ENCODE measurements at regions not wholly inside any gene's neighbourhood (a gene's known extent, or its start where the extent isn't known, plus 50 kb on each side); places are given as distances from the start of the nearest gene placed in this dataset.

DNA sequence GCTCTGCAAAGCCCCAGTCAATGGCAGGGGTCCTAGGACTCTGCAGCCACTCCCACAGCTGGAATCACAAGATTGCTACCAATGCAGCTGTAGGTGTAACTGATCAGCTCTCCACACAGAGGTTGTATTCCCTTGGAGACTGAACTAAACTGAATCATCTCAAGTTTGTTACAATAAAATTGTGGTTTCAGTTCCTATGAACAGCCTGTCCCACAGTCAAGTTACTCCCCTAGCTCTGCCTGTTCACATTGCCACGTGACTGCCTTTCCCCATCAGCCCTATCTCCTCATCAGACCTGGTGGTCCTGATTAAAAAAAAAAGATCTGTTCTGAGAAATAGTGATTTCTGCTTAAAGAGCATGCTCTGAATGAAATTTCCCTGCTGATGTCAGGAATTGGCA, 287.9 kb upstream of the NBEA start (continued):
- TF ChIP-seq ZNF521 (tag by site-specific recombination; IDR thresholded peaks at IDR 0.05) (no peak), OVOL3 (tag by site-specific recombination; IDR thresholded peaks at IDR 0.05) (no peak), ZNF768 (tag by site-specific recombination; IDR thresholded peaks at IDR 0.05) (no peak), IKZF3 (tag by site-specific recombination; IDR thresholded peaks at IDR 0.05) (no peak), ZNF555 (tag by site-specific recombination; conservative IDR thresholded peaks at IDR 0.05) (no peak), ZNF660 (tag by site-specific recombination; IDR thresholded peaks at IDR 0.05) (no peak), EGR2 (tag by site-specific recombination; IDR thresholded peaks at IDR 0.05; ENCODE audit: low read depth) (no peak), ELK4 (IDR thresholded peaks at IDR 0.05; ENCODE audit: borderline replicate concordance, low read depth, low read length) (no peak)

GRCh38 chr13:34654647-34655046, 287.4 kb upstream of the NBEA start:
- CTCF ChIA-PET: interaction anchor here (0.7 kb wide), 1 partner anchor 845 kb away, joined by 3 read pairs; no protein-coding TSS in a partner anchor
- no peak for TF ChIP-seq ELK4 (IDR thresholded peaks at IDR 0.05; ENCODE audit: borderline replicate concordance, low read depth, low read length)
- no peak for TF ChIP-seq ZIC2 (tag by site-specific recombination; IDR thresholded peaks at IDR 0.05)
- TF ChIP-seq KLF8 (tag by site-specific recombination; IDR thresholded peaks at IDR 0.05): no peak
- TF ChIP-seq ZNF621 (tag by site-specific recombination; IDR thresholded peaks at IDR 0.05): no peak
- no peak for TF ChIP-seq ZNF561 (tag by site-specific recombination; IDR thresholded peaks at IDR 0.05; ENCODE audit: borderline replicate concordance)
- no peak for TF ChIP-seq ZNF404 (tag by site-specific recombination; IDR thresholded peaks at IDR 0.05)
- no peak for TF ChIP-seq ZBTB7A (tag by site-specific recombination; IDR thresholded peaks at IDR 0.05; ENCODE audit: low read depth)
- no peak for TF ChIP-seq HOXC10 (CRISPR knock-in tag; IDR thresholded peaks at IDR 0.05)
- TF ChIP-seq, protein P1, sequence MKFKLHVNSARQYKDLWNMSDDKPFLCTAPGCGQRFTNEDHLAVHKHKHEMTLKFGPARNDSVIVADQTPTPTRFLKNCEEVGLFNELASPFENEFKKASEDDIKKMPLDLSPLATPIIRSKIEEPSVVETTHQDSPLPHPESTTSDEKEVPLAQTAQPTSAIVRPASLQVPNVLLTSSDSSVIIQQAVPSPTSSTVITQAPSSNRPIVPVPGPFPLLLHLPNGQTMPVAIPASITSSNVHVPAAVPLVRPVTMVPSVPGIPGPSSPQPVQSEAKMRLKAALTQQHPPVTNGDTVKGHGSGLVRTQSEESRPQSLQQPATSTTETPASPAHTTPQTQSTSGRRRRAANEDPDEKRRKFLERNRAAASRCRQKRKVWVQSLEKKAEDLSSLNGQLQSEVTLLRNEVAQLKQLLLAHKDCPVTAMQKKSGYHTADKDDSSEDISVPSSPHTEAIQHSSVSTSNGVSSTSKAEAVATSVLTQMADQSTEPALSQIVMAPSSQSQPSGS (tag by site-specific recombination; IDR thresholded peaks at IDR 0.05; ENCODE audit: low read depth): no peak
- no peak for TF ChIP-seq SETDB1 (IDR thresholded peaks at IDR 0.05; ENCODE audit: insufficient read length, low read length)
- TF ChIP-seq FEZF1 (tag by site-specific recombination; IDR thresholded peaks at IDR 0.05): no peak
- no peak for TF ChIP-seq GLI4 (tag by site-specific recombination; IDR thresholded peaks at IDR 0.05)
- Histone ChIP-seq H3K4me3 (ENCODE audit: low read depth, low read length) (no peak overlapping the region), H3K4me1 (ENCODE audit: control insufficient read depth, insufficient read depth, low read length) (no peaks in the 10 kb centered on the region), H3K9me3 (ENCODE audit: control insufficient read depth, insufficient read depth, low read depth, low read length) (no peaks in the 10 kb centered on the region), H3K27ac (ENCODE audit: extremely low read depth, low read depth, low read length) (no peak overlapping the region), H3K36me3 (ENCODE audit: control insufficient read depth in 2 of 2, insufficient read depth in 1 of 2, low read length in 2 of 2) (no peaks in the 10 kb centered on the region)
- POLR2A ChIA-PET: no interaction called here

GRCh38 chr13:34655554-34655953, 286.5 kb upstream of the NBEA start:
- Histone ChIP-seq H3K4me3 (ENCODE audit: low read depth, low read length) (no peak overlapping the region), H3K4me1 (ENCODE audit: control insufficient read depth, insufficient read depth, low read length) (no peaks in the 10 kb centered on the region), H3K9me3 (ENCODE audit: control insufficient read depth, insufficient read depth, low read depth, low read length) (no peaks in the 10 kb centered on the region), H3K27ac (ENCODE audit: extremely low read depth, low read depth, low read length) (no peak overlapping the region), H3K36me3 (ENCODE audit: control insufficient read depth in 2 of 2, insufficient read depth in 1 of 2, low read length in 2 of 2) (no peaks in the 10 kb centered on the region)
- POLR2A ChIA-PET: no interaction called here
- CTCF ChIA-PET: no interaction called here
- TF ChIP-seq YY1 (tag by site-specific recombination; IDR thresholded peaks at IDR 0.05): no peak
- TF ChIP-seq ZNF2 (tag by site-specific recombination; IDR thresholded peaks at IDR 0.05): no peak
- TF ChIP-seq ZFP37 (tag by site-specific recombination; IDR thresholded peaks at IDR 0.05): no peak
- TF ChIP-seq ZSCAN23 (tag by site-specific recombination; IDR thresholded peaks at IDR 0.05): no peak
- no peak for TF ChIP-seq KLF1 (tag by site-specific recombination; IDR thresholded peaks at IDR 0.05)
- no peak for TF ChIP-seq ZNF175 (tag by site-specific recombination; IDR thresholded peaks at IDR 0.05)
- TF ChIP-seq ZNF830 (tag by site-specific recombination; IDR thresholded peaks at IDR 0.05; ENCODE audit: low read depth): no peak
- no peak for TF ChIP-seq ZBTB7A (tag by site-specific recombination; IDR thresholded peaks at IDR 0.05; ENCODE audit: low read depth)
- TF ChIP-seq ZNF701 (tag by site-specific recombination; IDR thresholded peaks at IDR 0.05): no peak
- no peak for TF ChIP-seq ZNF121 (tag by site-specific recombination; IDR thresholded peaks at IDR 0.05)
- TF ChIP-seq, protein P2, sequence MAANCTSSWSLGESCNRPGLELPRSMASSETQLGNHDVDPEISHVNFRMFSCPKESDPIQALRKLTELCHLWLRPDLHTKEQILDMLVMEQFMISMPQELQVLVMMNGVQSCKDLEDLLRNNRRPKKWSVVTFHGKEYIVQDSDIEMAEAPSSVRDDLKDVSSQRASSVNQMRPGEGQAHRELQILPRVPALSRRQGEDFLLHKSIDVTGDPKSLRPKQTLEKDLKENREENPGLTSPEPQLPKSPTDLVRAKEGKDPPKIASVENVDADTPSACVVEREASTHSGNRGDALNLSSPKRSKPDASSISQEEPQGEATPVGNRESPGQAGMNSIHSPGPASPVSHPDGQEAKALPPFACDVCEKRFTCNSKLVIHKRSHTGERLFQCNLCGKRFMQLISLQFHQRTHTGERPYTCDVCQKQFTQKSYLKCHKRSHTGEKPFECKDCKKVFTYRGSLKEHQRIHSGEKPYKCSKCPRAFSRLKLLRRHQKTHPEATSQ (tag by site-specific recombination; IDR thresholded peaks at IDR 0.05): no peak
- no peak for TF ChIP-seq ZBTB48 (tag by site-specific recombination; IDR thresholded peaks at IDR 0.05)
- TF ChIP-seq, protein P3, sequence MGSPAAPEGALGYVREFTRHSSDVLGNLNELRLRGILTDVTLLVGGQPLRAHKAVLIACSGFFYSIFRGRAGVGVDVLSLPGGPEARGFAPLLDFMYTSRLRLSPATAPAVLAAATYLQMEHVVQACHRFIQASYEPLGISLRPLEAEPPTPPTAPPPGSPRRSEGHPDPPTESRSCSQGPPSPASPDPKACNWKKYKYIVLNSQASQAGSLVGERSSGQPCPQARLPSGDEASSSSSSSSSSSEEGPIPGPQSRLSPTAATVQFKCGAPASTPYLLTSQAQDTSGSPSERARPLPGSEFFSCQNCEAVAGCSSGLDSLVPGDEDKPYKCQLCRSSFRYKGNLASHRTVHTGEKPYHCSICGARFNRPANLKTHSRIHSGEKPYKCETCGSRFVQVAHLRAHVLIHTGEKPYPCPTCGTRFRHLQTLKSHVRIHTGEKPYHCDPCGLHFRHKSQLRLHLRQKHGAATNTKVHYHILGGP (tag by site-specific recombination; IDR thresholded peaks at IDR 0.05): no peak
